ENCODE measurements at regions not wholly inside any gene's neighbourhood (a gene's known extent, or its start where the extent isn't known, plus 50 kb on each side); places are given as distances from the start of the nearest gene placed in this dataset.
A peak's percentile ranks its signal among the peaks of the same experiment; 100 is the strongest.

DNA sequence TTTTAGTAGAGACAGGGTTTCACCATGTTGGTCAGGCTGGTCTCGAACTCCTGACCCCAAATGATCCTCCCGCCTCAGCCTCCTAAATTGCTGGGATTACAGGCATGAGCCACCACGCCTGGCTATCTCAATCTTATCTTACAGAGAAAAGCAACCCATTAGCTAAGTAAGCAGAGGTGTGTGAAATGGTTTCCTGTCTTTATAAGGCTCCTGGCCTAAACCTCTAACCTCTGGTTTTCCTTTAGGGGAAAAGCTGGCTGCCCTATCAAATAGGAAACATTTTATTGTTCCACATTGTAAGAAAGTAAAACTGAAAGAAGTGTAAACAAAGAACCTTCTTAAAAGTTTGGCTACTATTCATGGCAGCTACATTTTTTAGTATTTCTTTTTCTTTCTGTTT lies 78.3 kb upstream of the MORC3 start (continued):
- TF ChIP-seq FOS (IDR thresholded peaks at IDR 0.05; ENCODE audit: extremely low read depth, insufficient read length) (no peak), ZNF277 (CRISPR knock-in tag; IDR thresholded peaks at IDR 0.05; ENCODE audit: borderline replicate concordance) (no peak), MCM5 (IDR thresholded peaks at IDR 0.05; ENCODE audit: low read depth) (no peak), ZNF12 (CRISPR knock-in tag; IDR thresholded peaks at IDR 0.05) (no peak), TEAD1 (CRISPR knock-in tag; IDR thresholded peaks at IDR 0.05) (no peak), TAL1 (IDR thresholded peaks at IDR 0.05) (no peak)

DNA sequence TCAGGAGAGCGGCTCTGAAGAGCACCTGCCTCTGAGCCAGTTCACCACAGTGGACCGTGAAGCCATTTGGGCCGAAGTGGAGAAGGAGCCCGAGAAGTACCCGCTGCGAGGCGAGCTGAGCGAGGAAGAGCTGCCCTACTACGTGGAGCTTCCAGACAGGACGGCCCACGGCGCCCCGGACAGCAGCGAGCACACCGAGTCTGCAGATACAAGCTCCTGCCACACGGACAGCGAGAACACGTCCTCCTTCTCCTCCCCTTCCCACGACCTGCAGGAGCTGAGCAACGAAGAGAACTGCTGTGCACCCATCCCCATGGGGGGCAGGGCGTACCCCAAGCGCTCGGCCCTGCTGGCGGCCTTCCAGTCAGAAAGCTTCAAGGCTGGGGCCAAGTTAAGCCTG lies 74.9 kb upstream of the MORC3 start:
- H3K79me2 ChIP-seq (ENCODE audit: control insufficient read depth, insufficient read depth, low read length) = no peaks in the 10 kb centered on the region
- H4K20me1 ChIP-seq (replicated peaks; ENCODE audit: control insufficient read depth, insufficient read depth, low read length) = no peaks in the 10 kb centered on the region; the same call in 1 of the 2 replicates
- ATAC-seq (peak; percentile 65), FAIRE-seq (no peak), DNase-seq (ENCODE audit: extremely low read depth in 1 of 4, low spot score in 3 of 4) (no peak)
- in situ Hi-C loops (cut with MboI) = no loop called here
- no peaks in the 10 kb centered on the region for H3K9me1 ChIP-seq (ENCODE audit: control insufficient read depth, insufficient read depth, low read length)
- 0 out of 2 replicates have a peak overlapping the region, but pooled peaks have one; percentile 0 for H2AFZ ChIP-seq (ENCODE audit: low read depth, low read length)
- H3K36me3 ChIP-seq (ENCODE audit: control insufficient read depth, insufficient read depth, low read length) = no peaks in the 10 kb centered on the region
- intact Hi-C loops (cut with micrococcal nuclease) = loop anchor here (5.0 kb wide), 1 partner anchor 87 kb away; no protein-coding TSS in a partner anchor
- peak overlapping the region; percentile 35; the same call in 1 of the 2 replicates for H3K4me2 ChIP-seq (ENCODE audit: insufficient read depth, low read length)
- H3K4me3 ChIP-seq = no peak overlapping the region
- H3K9ac ChIP-seq (ENCODE audit: insufficient read depth in 1 of 2, low read depth in 2 of 2, low read length in 2 of 2) = peak overlapping the region in 1 of 2 experiments; percentile 50; a peak in 1 of 4 replicates
- no TSS peak for BruUV-seq (replicated peaks)
- H3K27me3 ChIP-seq (ENCODE audit: control insufficient read depth in 2 of 2, insufficient read depth in 2 of 2, low read length in 2 of 2) = peaks cover 36 to 53% of the 10 kb centered on the region in 2 experiments
- ChIA-PET CTCF (ENCODE audit: low intra/inter-chr PET ratio) (no interaction called here), POLR2A (interaction anchor here (0.6 to 1.7 kb wide), 9 partner anchors 9 to 157 kb away, joined by 3 to 7 read pairs (median 4); partner anchors contain the start of gene MORC3)
- H3K4me1 ChIP-seq (replicated peaks in 1 of 2; ENCODE audit: control insufficient read depth in 2 of 2, insufficient read depth in 2 of 2, low read length in 2 of 2) = peaks cover 0 to 8% of the 10 kb centered on the region in 2 experiments; a peak in 2 of 5 replicates
- no peaks in the 10 kb centered on the region for H3K9me3 ChIP-seq (replicated peaks; ENCODE audit: control insufficient read depth, insufficient read depth, low read depth, low read length)
- no peak overlapping the region for H3K27ac ChIP-seq (ENCODE audit: extremely low read depth, low read depth, low read length)
- WGBS (ENCODE audit: insufficient coverage, low coverage, missing lambda C conversion rate) = 11% methylated on average over 21 of the region's 24 CpGs
- TF ChIP-seq ZNF695 (CRISPR knock-in tag; IDR thresholded peaks at IDR 0.05) (no peak), BRCA1 (IDR thresholded peaks at IDR 0.05) (no peak), BRCA1 (CRISPR knock-in tag; IDR thresholded peaks at IDR 0.05) (no peak), ZKSCAN1 (IDR thresholded peaks at IDR 0.05; ENCODE audit: low read depth, low read length) (peak; percentile 92), KLF6 (CRISPR knock-in tag; IDR thresholded peaks at IDR 0.05; ENCODE audit: borderline replicate concordance) (no peak), NRF1 (conservative IDR thresholded peaks at IDR 0.05 in 1 of 2, IDR thresholded peaks at IDR 0.05 in 1 of 2) (0 out of 4 replicates have a peak, but pooled peaks of 1 of the 2 experiments have one; percentile 8)

All from K562 (cell line).